Uterus (tissue), 3 donors: ENCODE measurements at regions not wholly inside any gene's neighbourhood (a gene's known extent, or its start where the extent isn't known, plus 50 kb on each side); places are given as distances from the start of the nearest gene placed in this dataset.

ENCODE experiments used
- DNase-seq, 2 donors: peaks; one replicate each; pipeline ENCODE4 v3.0.0-alpha.2; 2019 to 2020
- H3K27ac ChIP-seq, 2 donors: fragments of 200-600 bp; sonication (generic); 1 replicate in 1 of 2; 2 replicates in 1 of 2; pipeline ENCODE4 v1.5.1; 2016 to 2018
- H3K27me3 ChIP-seq, 2 donors: fragments of 200-600 bp; sonication (generic); one replicate each; pipeline ENCODE4 v1.5.1; 2018 to 2019; ENCODE audit warnings: control low read depth in 1 of 2
- H3K36me3 ChIP-seq, 2 donors: fragments of 200-600 bp; sonication (generic); one replicate each; pipeline ENCODE4 v1.5.1; 2019; ENCODE audit warnings: control low read depth in 1 of 2
- H3K4me1 ChIP-seq, 2 donors: fragments of 200-600 bp; sonication (generic); one replicate each; pipeline ENCODE4 v1.5.1; 2018 to 2019; ENCODE audit warnings: control low read depth in 1 of 2
- H3K4me3 ChIP-seq, 2 donors: fragments of 200-600 bp; sonication (generic); 1 replicate in 1 of 2; 2 replicates in 1 of 2; pipeline ENCODE4 v1.5.1; 2018 to 2019; ENCODE audit warnings: mild to moderate bottlenecking in 1 of 2
- H3K9me3 ChIP-seq, 2 donors: fragments of 200-600 bp; sonication (generic); one replicate each; pipeline ENCODE4 v1.5.1; 2019; ENCODE audit warnings: control low read depth in 1 of 2
- POLR2A ChIP-seq, 2 donors: fragments of 450-650 bp; IDR thresholded peaks; one replicate each; pipeline ENCODE4 v1.6.1; 2016; ENCODE audit warnings: antibody characterized with exemption in 2 of 2, mild to moderate bottlenecking in 1 of 2, moderate library complexity in 1 of 2
- intact Hi-C: fragments of 100-400 bp; cut with DNase I; formaldehyde crosslinking; loops from one replicate; pipeline ENCODE4 v1.15.1; 2023; ENCODE audit warnings: low total_unique reads
- TF ChIP-seq, protein P1 (sequence below), 4 experiments: fragments of 200-600 bp in 2 of 4; fragments of 450-650 bp in 2 of 4; sonication (generic) in 2 of 4; IDR thresholded peaks; one replicate each; pipeline ENCODE4 v1.5.1; 2016 to 2019; ENCODE audit warnings: antibody characterized with exemption in 4 of 4, mild to moderate bottlenecking in 2 of 4, moderate library complexity in 1 of 4
- donor health status: DM: yes; HTN: yes; CAD: no.

DNA sequence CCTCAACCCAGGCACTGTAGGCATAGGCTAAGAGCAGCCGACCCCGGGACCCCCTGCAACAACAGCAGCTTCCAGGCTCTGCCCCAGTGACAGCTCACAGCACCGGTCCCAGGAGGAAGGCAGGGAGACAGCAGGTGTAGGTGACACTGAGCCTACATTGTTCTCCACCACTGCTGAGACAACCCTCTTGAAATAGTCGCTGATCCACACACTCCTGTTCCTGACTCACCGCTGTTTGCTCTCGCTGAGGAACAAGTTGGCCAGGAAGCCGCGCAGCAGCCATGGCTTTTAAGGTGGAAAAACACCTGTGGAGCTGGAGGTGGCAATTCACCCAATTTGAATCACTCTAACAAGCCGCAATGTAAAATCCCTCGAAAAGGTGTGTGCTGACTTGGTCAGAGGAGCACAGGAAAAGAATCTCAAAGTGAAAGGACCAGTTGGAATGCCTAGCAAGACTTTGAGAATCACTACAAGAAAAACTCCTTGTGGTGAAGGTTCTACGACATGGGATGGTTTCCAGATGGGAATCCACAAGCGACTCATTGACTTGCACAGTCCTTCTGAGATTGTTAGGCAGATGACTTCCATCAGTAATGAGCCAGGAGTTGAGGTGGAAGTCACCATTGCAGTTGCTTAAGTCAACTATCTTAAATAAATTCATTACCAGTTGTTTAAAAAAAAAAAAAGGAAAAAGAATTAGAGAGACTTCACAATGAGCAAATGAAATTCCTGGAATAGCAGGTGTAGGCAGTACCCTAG is 167.5 kb downstream of the ARL4C start:
- no peak overlapping the region for H3K4me3 ChIP-seq
- intact Hi-C loops, result no loop called here
- H3K4me1 ChIP-seq, result no peaks in the 10 kb centered on the region
- H3K36me3 ChIP-seq, result no peaks in the 10 kb centered on the region
- no peak for DNase-seq
- no peaks in the 10 kb centered on the region for H3K27me3 ChIP-seq
- no peak overlapping the region for H3K27ac ChIP-seq
- TF ChIP-seq, protein P1, sequence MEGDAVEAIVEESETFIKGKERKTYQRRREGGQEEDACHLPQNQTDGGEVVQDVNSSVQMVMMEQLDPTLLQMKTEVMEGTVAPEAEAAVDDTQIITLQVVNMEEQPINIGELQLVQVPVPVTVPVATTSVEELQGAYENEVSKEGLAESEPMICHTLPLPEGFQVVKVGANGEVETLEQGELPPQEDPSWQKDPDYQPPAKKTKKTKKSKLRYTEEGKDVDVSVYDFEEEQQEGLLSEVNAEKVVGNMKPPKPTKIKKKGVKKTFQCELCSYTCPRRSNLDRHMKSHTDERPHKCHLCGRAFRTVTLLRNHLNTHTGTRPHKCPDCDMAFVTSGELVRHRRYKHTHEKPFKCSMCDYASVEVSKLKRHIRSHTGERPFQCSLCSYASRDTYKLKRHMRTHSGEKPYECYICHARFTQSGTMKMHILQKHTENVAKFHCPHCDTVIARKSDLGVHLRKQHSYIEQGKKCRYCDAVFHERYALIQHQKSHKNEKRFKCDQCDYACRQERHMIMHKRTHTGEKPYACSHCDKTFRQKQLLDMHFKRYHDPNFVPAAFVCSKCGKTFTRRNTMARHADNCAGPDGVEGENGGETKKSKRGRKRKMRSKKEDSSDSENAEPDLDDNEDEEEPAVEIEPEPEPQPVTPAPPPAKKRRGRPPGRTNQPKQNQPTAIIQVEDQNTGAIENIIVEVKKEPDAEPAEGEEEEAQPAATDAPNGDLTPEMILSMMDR (IDR thresholded peaks at IDR 0.05), result no peak
- TF ChIP-seq POLR2A (IDR thresholded peaks at IDR 0.05), result no peak
- H3K9me3 ChIP-seq, result no peaks in the 10 kb centered on the region

DNA sequence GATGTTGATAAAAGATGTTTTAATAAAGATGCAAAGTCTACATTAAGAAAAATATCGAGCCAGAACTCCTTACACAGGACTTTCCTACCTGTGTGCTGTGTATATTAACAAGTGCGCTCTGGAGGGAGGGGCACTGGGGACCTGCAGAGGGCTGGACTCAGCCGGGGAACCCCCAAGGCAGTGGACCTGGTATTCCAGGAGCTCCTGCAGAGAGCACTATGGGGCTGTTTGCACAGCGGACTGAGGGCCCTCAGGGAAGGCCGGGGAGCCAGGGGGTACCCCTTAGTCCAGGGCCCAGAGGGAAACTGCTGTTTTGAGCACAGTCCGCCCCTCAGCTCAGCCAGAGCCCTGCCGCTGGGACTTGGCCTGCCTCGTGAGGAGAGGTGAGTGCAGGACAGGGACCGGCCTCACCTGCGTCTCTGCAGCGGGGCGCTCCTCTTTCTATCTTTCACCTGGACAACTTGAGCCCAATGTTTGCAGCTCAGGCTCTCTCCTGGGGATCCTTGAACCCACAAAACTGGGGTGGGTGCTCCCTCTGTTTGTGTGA is 168.4 kb downstream of the ARL4C start:
- DNase-seq, result no peak
- intact Hi-C loops, result no loop called here

DNA sequence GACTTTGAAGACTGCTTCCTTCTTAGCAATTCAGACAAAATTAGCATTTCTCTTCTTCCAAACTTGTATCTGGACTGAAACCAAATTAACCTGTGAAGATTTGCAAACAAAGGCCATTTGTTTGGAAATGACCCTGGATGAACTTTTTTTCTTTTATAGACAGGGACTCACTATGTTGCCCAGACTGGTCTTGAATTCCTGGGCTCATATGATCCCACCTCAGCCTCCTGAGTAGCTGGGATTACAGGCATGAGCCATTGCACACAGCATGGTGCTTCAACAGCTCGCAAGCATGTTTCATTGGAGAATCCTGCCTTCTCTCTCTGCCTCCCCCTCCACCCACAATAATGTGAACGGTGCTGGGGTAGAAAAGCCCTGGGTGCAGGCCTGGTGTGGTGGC is 170.2 kb downstream of the ARL4C start:
- no peak for TF ChIP-seq POLR2A (IDR thresholded peaks at IDR 0.05)
- TF ChIP-seq, protein P1 (IDR thresholded peaks at IDR 0.05), result no peak
- Histone ChIP-seq H3K27ac (no peak overlapping the region), H3K36me3 (no peaks in the 10 kb centered on the region), H3K27me3 (no peaks in the 10 kb centered on the region), H3K9me3 (no peaks in the 10 kb centered on the region), H3K4me1 (no peaks in the 10 kb centered on the region), H3K4me3 (no peak overlapping the region)
- intact Hi-C loops, result no loop called here
- DNase-seq, result no peak

More for the DNA sequence above, 168.4 kb downstream of the ARL4C start:
- TF ChIP-seq, protein P1 (IDR thresholded peaks at IDR 0.05), result no peak
- no peak for TF ChIP-seq POLR2A (IDR thresholded peaks at IDR 0.05)
- Histone ChIP-seq H3K4me1 (no peaks in the 10 kb centered on the region), H3K4me3 (no peak overlapping the region), H3K36me3 (no peaks in the 10 kb centered on the region), H3K27me3 (no peaks in the 10 kb centered on the region), H3K27ac (no peak overlapping the region), H3K9me3 (no peaks in the 10 kb centered on the region)

DNA sequence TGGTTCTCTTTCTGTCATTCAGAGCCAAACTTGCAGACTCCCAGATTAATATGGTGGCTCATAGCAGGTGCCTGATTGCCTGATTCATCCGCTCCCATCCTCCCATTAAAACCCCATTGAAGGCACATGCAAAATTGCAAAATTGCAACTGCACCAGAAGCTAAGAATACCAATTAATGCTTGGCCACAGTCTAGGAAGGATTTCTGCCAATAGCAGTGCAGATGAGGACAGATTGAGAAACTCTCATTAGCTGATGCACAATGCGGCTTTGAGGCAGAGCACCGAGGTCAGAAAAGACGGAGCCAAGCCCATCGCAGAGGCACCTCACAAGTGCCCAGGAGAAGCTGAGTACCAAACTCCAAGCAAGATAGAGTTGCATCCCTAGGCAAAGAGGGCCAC is 172.8 kb downstream of the ARL4C start:
- TF ChIP-seq POLR2A (IDR thresholded peaks at IDR 0.05), result no peak
- TF ChIP-seq, protein P1 (IDR thresholded peaks at IDR 0.05), result no peak

DNA sequence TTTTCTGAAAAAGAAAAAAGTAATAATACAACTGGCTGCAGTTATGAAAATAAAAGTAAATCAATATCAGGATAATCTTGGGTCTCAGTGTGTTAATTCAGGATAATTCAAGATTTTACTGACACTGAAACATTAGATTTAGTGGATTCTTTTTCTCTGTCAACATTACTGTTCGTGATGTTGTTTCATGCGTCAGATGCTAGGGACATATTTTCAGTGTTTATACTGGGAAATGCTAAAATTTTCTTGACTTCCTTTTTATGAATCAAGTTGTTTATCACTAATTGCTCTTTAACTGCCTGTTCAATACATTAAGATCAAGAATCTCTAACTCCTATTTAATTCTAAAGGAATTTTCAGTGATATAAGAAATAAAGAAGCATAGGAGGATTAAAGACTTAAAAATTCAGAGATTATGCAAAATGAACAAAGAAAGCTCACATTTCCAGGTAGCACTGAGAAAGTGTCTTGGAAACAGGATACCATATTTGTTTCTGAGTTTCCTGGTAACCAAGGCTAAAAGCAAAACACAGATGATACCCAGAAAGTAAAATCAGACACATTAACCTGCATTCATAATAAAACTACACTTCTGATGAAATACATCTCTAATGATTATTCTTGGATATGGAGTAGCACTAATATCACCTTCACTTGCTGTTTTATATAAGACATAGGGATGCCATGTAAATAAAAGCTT is 174.0 kb downstream of the ARL4C start:
- H3K36me3 ChIP-seq, result no peaks in the 10 kb centered on the region
- no peak for DNase-seq
- H3K4me3 ChIP-seq, result no peak overlapping the region
- intact Hi-C loops, result no loop called here
- TF ChIP-seq POLR2A (IDR thresholded peaks at IDR 0.05), result no peak
- TF ChIP-seq, protein P1 (IDR thresholded peaks at IDR 0.05), result no peak
- no peaks in the 10 kb centered on the region for H3K27me3 ChIP-seq
- no peak overlapping the region for H3K27ac ChIP-seq
- H3K9me3 ChIP-seq, result no peaks in the 10 kb centered on the region
- H3K4me1 ChIP-seq, result no peaks in the 10 kb centered on the region

More for the DNA sequence above, 172.8 kb downstream of the ARL4C start:
- H3K4me1 ChIP-seq, result no peaks in the 10 kb centered on the region
- no peaks in the 10 kb centered on the region for H3K9me3 ChIP-seq
- intact Hi-C loops, result no loop called here
- H3K4me3 ChIP-seq, result no peak overlapping the region
- no peaks in the 10 kb centered on the region for H3K27me3 ChIP-seq
- no peaks in the 10 kb centered on the region for H3K36me3 ChIP-seq
- no peak overlapping the region for H3K27ac ChIP-seq
- DNase-seq, result no peak
